ENCODE measurements at regions not wholly inside any gene's neighbourhood (a gene's known extent, or its start where the extent isn't known, plus 50 kb on each side); places are given as distances from the start of the nearest gene placed in this dataset.

GRCh38 chr11:80886684-80887083 is 1445.9 kb upstream of the TENM4 start:
- TF ChIP-seq, protein P1, sequence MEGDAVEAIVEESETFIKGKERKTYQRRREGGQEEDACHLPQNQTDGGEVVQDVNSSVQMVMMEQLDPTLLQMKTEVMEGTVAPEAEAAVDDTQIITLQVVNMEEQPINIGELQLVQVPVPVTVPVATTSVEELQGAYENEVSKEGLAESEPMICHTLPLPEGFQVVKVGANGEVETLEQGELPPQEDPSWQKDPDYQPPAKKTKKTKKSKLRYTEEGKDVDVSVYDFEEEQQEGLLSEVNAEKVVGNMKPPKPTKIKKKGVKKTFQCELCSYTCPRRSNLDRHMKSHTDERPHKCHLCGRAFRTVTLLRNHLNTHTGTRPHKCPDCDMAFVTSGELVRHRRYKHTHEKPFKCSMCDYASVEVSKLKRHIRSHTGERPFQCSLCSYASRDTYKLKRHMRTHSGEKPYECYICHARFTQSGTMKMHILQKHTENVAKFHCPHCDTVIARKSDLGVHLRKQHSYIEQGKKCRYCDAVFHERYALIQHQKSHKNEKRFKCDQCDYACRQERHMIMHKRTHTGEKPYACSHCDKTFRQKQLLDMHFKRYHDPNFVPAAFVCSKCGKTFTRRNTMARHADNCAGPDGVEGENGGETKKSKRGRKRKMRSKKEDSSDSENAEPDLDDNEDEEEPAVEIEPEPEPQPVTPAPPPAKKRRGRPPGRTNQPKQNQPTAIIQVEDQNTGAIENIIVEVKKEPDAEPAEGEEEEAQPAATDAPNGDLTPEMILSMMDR (IDR thresholded peaks at IDR 0.05) = no peak
- TF ChIP-seq POLR2AphosphoS5 (IDR thresholded peaks at IDR 0.05) = no peak

Data from sigmoid colon (tissue), 4 donors.